Fibroblast of peridontal ligament (primary cell): ENCODE measurements at regions not wholly inside any gene's neighbourhood (a gene's known extent, or its start where the extent isn't known, plus 50 kb on each side); places are given as distances from the start of the nearest gene placed in this dataset.
"Not testable (repeated sequence)": the region's sequence is repeated elsewhere in the genome, so short reads cannot be mapped to it uniquely, and the experiment has no call there.

Source experiments
- DNase-seq: peaks from one replicate; pipeline ENCODE4 v3.0.0-alpha.2; 2010; ENCODE audit errors: extremely low read depth

GRCh38 chr1:200317236-200317635 is 92.6 kb downstream of the ZNF281 start:
- DNase-seq, result peak; percentile 82

DNA sequence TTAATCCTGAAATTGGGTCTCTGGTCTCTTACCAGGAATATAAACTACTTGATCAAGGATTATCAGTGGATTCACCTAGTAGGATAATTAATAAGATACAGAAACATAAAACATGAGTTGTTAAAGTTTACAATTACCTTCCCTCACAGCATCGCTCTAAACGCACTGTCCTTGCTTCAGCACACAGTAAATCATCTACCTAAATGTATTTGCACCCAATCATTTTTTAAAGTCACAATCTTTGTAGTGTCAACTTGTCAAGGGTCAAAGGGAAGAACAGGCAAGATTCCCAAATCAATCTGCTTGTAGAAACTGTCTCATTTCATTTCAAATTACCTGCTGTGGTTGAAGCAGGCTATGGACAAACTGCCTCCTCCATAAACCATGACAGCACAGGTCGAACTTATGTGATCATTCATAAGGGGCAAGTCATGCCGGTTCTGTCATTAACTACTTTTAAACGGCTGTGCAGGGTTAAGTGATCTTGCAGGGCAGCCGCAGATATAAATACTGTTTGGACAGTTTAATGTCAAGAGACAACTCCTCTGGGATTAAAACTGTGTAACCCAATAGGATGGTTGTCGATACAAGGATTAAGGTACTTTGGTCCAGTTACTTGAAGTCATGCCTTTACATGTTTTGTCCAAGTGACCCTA is 93.6 kb downstream of the ZNF281 start:
- DNase-seq, result no peak

- peak; percentile 73 for DNase-seq
Observed at GRCh38 chr1:200314085-200314750, 95.6 kb downstream of the ZNF281 start.

DNA sequence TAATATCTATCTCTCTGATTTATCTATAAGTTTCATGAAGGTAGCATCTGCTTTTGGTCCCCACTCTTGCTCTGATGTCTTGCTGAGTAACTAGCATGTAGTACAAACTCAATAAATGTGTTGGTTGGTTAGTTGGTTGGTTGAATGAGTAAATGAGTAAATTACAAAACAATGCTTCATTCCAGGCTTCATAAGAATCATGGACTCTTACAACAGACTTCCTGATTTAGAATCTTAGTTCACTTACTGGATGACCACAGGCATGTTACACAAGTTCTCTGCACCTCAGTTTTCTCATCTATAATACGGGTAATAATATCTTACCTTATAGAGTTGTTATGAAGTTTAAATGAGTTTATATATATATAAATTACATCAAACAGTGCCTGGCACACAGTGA is 98.6 kb downstream of the ZNF281 start:
- peak; percentile 38 for DNase-seq

- DNase-seq, result no peak
Observed at GRCh38 chr1:200310824-200311223, 99.0 kb downstream of the ZNF281 start.

DNA sequence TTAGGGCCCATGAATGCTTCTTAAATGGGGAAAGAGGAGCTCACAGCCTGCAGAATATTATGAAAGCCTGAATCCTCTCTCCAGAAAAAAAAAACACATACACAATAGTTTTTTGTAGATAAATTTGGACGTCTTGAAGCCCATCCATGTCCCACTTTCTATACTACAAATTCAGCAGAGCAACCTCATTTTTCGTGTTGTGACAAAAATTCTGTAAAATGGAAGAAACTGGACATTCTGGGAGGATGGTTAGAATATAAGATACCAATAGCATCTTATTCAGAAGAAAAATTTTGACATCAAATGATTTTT is 102.1 kb downstream of the ZNF281 start:
- no peak for DNase-seq

- DNase-seq, result peak; percentile 58
Observed at GRCh38 chr1:200306944-200307754, 102.7 kb downstream of the ZNF281 start.

DNA sequence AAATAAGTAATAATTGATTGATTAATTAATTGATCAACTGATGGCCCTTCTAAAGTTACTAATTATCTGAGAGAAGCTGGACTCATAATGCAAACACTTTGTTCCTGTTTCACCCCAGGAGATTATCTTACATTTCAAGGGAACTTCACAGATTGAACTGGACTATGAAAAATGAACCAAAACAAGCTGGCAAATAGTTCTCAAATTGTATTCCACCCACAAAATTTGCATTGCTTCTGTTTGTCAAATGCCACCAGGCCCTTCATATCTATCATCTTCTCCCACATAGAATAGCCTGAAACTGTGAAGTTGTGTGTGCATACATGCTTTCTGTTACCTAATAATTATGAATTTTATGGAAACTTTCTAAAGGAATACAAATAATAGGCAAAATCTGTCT is 104.0 kb downstream of the ZNF281 start:
- no peak for DNase-seq

GRCh38 chr1:200304171-200304570 is 105.7 kb downstream of the ZNF281 start:
- DNase-seq, result no peak

- peak; percentile 42 for DNase-seq
Observed at GRCh38 chr1:200302921-200303290, 106.9 kb downstream of the ZNF281 start.

DNA sequence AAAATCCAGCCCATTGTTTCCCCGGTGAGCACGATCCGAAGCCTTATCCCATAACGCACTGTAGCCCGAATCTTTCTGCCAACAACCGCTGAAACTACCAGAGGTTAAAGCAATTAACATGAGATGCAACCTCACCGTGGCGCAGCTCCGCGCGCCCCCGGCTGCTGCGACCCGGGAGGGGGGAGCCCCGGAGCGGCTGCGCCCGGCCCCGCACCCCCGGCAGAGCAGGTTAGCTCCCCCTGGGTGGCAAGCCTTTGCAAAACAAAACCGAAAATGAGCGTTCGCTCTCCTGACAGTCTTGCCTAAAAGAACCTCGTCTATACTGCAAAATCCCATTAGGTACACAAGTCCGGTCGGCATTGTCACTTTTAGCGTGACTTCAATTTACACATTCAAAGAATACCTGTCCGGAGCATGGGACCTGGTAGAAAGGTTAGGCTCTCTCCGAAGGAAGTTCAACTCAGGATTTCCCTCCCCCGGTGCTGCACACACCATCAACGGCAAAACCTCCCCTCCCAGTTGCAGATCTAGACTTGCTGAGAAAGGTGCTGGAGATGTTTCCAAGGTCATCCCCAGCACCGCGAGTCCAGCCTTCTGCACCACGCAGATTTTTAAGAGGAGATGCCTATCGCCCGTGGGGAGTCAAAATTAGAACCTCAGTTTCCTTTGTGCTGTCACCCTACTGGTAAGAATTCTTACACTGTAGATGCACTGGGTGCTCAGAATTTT is 107.5 kb downstream of the ZNF281 start:
- DNase-seq, result peak; percentile 58

DNA sequence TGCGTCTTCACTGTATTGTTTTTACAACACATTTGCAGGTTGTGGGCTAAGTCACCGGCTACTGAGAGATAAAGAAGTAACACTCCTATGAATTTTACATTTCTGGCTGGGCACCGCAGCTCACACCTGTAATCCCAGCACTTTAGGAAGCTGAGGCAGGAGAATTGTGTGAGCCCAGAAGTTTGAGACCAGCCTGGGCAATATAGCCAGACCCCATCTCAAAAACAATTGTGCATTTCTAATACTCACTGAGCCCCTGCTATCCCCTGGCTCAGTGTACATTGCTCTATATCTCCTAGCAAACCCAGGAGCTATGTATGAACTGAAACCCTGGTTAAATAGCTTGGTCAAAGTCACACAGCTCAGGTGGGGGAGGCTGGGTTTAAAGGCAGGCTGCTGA is 108.7 kb downstream of the ZNF281 start:
- no peak for DNase-seq

DNA sequence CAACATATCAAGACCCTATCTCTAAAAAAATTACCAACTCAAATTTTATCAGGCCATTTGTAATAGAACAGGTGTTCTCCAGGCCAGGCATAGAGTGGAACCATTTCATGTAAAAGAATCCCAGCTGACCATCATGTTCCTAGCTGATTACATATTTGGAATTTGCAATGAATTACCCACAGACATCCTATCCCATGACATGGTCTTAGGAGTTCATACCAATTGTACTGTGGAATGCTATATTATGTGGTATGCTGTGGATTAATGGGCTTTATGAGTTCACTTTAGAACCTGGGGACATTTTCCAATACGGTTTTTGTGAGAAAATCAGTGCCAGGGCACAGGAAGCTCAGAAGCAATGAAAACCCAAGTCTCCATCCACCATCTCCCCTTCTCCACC is 110.3 kb downstream of the ZNF281 start:
- no peak for DNase-seq

GRCh38 chr1:200298242-200298641 is 111.6 kb downstream of the ZNF281 start:
- DNase-seq, result no peak

- peak; percentile 41 for DNase-seq
Observed at GRCh38 chr1:200296091-200296661, 113.7 kb downstream of the ZNF281 start.

DNA sequence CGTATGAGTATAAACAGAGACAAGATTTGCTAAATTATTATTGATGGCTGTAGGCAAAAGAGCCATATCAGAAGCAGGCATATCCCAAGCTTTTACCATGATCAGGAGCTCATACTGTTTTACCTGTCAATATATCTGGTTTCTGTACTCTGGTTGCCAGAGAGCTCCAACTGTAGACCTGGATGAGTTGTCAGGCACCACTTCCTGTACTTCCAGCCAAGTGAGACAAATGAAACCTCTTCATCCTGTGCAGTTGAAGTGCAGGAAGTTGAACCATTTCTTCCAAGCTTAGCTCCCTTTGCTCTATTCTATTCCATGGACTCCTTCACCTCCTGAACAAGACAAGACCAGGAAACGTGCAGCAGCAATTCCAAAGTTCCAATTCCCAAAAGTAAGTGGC is 115.6 kb downstream of the ZNF281 start:
- DNase-seq, result no peak

GRCh38 chr1:200292699-200293098 is 117.1 kb downstream of the ZNF281 start:
- no peak for DNase-seq

DNA sequence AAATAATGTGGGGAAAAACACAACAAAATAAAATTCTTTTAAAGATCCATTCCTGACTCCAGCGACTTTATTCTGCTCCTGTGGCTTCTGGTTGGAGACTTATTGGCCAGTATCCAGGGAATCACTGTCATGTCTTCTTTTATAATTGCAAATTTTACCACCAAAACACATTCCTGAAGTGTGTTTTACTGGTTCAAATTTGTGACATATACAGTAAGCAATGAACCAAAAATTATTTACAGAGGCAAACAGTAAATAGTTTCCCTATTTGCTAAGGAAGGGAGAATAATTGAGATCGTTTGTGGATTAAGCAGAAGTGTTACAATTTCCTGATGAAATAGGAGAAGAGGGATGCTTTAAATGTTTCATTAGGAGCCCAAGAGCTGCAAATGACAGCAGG is 118.7 kb downstream of the ZNF281 start:
- DNase-seq, result no peak

DNA sequence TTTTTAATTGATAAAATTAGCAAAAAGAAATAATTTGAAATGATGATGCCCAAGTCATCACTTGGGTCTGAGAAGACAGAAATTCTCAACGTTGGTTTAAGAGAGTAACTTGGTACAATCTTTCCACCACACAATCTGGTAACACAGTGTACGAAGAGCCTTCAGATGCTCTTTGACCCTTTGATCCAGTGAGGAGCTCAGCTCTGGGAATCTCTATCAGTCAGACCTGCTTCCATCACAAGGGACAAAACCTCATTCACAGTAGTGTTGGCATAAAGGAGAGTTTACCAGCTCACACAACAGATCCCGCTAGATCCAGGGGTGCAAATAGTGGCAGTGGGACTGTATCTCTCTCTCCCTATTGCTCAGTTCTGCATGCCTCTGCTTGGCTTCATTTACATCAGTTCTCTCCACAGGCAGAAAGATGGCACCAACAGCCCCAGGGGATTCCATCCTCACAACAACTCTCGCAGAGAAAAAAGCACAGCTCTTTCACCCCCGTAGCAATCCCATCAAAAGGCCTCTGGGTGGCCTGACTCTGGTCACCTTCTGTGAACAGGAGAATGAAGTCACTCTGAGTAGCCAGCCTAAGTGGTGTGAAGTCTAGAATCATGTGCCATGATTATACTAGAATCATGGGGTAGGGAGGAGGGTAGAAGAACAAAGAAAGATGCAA is 119.7 kb downstream of the ZNF281 start:
- DNase-seq, result no peak

- DNase-seq, result no peak
Observed at GRCh38 chr1:200288226-200288625, 121.6 kb downstream of the ZNF281 start.

GRCh38 chr1:200284236-200284635 is 125.6 kb downstream of the ZNF281 start:
- DNase-seq, result not testable (repeated sequence)
